ENCODE measurements at regions not wholly inside any gene's neighbourhood (a gene's known extent, or its start where the extent isn't known, plus 50 kb on each side); places are given as distances from the start of the nearest gene placed in this dataset.

GRCh38 chr2:125444106-125444505 is 1211.9 kb upstream of the GYPC start:
- Mint-ChIP-seq H3K4me1 (no peaks in the 10 kb centered on the region), H3K27me3 (ENCODE audit: low read depth) (no peaks in the 10 kb centered on the region), H3K4me3 (no peak overlapping the region), H3K36me3 (peaks cover 4% of the 10 kb centered on the region), H3K9me3 (peaks cover 33% of the 10 kb centered on the region), H3K27ac (no peak overlapping the region)
- ChIA-PET POLR2A (no interaction called here), CTCF (no interaction called here)
- no peak for ATAC-seq
- DNase-seq (ENCODE audit: low spot score), result no peak
- no peak for TF ChIP-seq RORB (CRISPR knock-in tag; IDR thresholded peaks at IDR 0.05)
- TF ChIP-seq MAX (CRISPR knock-in tag; IDR thresholded peaks at IDR 0.05), result no peak
- no peak for TF ChIP-seq EMX1 (CRISPR knock-in tag; IDR thresholded peaks at IDR 0.05)
- TF ChIP-seq, protein P1, sequence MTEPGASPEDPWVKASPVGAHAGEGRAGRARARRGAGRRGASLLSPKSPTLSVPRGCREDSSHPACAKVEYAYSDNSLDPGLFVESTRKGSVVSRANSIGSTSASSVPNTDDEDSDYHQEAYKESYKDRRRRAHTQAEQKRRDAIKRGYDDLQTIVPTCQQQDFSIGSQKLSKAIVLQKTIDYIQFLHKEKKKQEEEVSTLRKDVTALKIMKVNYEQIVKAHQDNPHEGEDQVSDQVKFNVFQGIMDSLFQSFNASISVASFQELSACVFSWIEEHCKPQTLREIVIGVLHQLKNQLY (CRISPR knock-in tag; IDR thresholded peaks at IDR 0.05), result no peak
- TF ChIP-seq E2F5 (CRISPR knock-in tag; IDR thresholded peaks at IDR 0.05), result no peak
- TF ChIP-seq MXD4 (CRISPR knock-in tag; IDR thresholded peaks at IDR 0.05; ENCODE audit: borderline replicate concordance), result no peak
- TF ChIP-seq ZNF423 (CRISPR knock-in tag; IDR thresholded peaks at IDR 0.05), result no peak
- no peak for TF ChIP-seq TCF7 (CRISPR knock-in tag; IDR thresholded peaks at IDR 0.05; ENCODE audit: low read depth)
- TF ChIP-seq NFE2L1 (CRISPR knock-in tag; IDR thresholded peaks at IDR 0.05), result no peak
- no peak for TF ChIP-seq ZNF138 (CRISPR knock-in tag; conservative IDR thresholded peaks at IDR 0.05)
- no peak for TF ChIP-seq ELF4 (CRISPR knock-in tag; IDR thresholded peaks at IDR 0.05; ENCODE audit: low read depth)
- TF ChIP-seq ZNF121 (CRISPR knock-in tag; IDR thresholded peaks at IDR 0.05), result no peak

DNA sequence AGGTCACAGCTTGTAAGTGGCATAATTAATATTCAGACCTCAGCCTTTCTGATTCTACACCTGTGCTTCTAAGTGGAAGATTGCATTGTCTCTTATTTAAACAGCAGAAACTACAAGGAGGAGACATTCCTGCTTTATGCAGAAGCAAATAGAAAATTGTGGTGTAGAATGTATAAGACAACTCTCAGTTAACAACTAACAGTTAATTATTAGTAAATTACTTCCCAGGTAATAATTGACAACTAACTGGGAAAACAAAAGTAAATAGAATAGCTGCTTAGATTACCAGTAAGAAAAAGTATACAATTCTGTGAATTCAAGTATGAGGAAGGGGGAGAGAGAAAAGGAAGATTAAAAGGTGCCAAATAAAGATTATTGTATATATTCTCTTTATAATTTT is 1210.5 kb upstream of the GYPC start:
- ATAC-seq (no peak), DNase-seq (ENCODE audit: low spot score) (no peak)
- Mint-ChIP-seq H3K4me1 (no peaks in the 10 kb centered on the region), H3K4me3 (no peak overlapping the region), H3K27me3 (ENCODE audit: low read depth) (no peaks in the 10 kb centered on the region), H3K27ac (no peak overlapping the region), H3K36me3 (peaks cover 4% of the 10 kb centered on the region), H3K9me3 (peaks cover 47% of the 10 kb centered on the region)
- TF ChIP-seq SOX15 (CRISPR knock-in tag; IDR thresholded peaks at IDR 0.05), result no peak
- no peak for TF ChIP-seq FOXK1 (CRISPR knock-in tag; IDR thresholded peaks at IDR 0.05)
- TF ChIP-seq NR1H2 (CRISPR knock-in tag; IDR thresholded peaks at IDR 0.05), result no peak
- no peak for TF ChIP-seq NR3C1 (CRISPR knock-in tag; conservative IDR thresholded peaks at IDR 0.05; ENCODE audit: low read depth)
- no peak for TF ChIP-seq PRRX2 (CRISPR knock-in tag; IDR thresholded peaks at IDR 0.05)
- TF ChIP-seq, protein P2, sequence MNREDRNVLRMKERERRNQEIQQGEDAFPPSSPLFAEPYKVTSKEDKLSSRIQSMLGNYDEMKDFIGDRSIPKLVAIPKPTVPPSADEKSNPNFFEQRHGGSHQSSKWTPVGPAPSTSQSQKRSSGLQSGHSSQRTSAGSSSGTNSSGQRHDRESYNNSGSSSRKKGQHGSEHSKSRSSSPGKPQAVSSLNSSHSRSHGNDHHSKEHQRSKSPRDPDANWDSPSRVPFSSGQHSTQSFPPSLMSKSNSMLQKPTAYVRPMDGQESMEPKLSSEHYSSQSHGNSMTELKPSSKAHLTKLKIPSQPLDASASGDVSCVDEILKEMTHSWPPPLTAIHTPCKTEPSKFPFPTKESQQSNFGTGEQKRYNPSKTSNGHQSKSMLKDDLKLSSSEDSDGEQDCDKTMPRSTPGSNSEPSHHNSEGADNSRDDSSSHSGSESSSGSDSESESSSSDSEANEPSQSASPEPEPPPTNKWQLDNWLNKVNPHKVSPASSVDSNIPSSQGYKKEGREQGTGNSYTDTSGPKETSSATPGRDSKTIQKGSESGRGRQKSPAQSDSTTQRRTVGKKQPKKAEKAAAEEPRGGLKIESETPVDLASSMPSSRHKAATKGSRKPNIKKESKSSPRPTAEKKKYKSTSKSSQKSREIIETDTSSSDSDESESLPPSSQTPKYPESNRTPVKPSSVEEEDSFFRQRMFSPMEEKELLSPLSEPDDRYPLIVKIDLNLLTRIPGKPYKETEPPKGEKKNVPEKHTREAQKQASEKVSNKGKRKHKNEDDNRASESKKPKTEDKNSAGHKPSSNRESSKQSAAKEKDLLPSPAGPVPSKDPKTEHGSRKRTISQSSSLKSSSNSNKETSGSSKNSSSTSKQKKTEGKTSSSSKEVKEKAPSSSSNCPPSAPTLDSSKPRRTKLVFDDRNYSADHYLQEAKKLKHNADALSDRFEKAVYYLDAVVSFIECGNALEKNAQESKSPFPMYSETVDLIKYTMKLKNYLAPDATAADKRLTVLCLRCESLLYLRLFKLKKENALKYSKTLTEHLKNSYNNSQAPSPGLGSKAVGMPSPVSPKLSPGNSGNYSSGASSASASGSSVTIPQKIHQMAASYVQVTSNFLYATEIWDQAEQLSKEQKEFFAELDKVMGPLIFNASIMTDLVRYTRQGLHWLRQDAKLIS (CRISPR knock-in tag; IDR thresholded peaks at IDR 0.05; ENCODE audit: borderline replicate concordance), result no peak
- no peak for TF ChIP-seq ZSCAN18 (CRISPR knock-in tag; IDR thresholded peaks at IDR 0.05)
- TF ChIP-seq, protein P3, sequence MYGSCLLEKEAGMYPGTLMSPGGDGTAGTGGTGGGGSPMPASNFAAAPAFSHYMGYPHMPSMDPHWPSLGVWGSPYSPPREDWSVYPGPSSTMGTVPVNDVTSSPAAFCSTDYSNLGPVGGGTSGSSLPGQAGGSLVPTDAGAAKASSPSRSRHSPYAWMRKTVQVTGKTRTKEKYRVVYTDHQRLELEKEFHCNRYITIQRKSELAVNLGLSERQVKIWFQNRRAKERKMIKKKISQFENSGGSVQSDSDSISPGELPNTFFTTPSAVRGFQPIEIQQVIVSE (CRISPR knock-in tag; IDR thresholded peaks at IDR 0.05; ENCODE audit: borderline replicate concordance), result no peak
- no peak for TF ChIP-seq RELA (CRISPR knock-in tag; IDR thresholded peaks at IDR 0.05; ENCODE audit: borderline replicate concordance)
- ChIA-PET CTCF (no interaction called here), POLR2A (no interaction called here)

All from WTC11 (cell line).